Left lung (tissue), 4 donors: ENCODE measurements at regions not wholly inside any gene's neighbourhood (a gene's known extent, or its start where the extent isn't known, plus 50 kb on each side); places are given as distances from the start of the nearest gene placed in this dataset.
"Not testable (repeated sequence)": the region's sequence is repeated elsewhere in the genome, so short reads cannot be mapped to it uniquely, and the experiment has no call there.

ENCODE experiments used
- ATAC-seq: fragments of 200-7000 bp; cut with Tn5 transposase; one replicate; pipeline ENCODE4 v1.9.1; 2020; ENCODE audit warnings: moderate library complexity
- DNase-seq, 4 donors: peaks; one replicate each; pipeline ENCODE4 v3.0.0-alpha.2; 2013 to 2020
- H3K27ac ChIP-seq, 2 donors: fragments of 200-600 bp; sonication (generic) in 1 of 2; one replicate each; pipeline versions ENCODE4 v1.5.0 to v1.8.0; 2020 to 2021
- H3K27me3 ChIP-seq, 2 donors: fragments of 200-600 bp; sonication (generic) in 1 of 2; one replicate each; pipeline versions ENCODE4 v1.5.0 to v1.8.0; 2020 to 2021
- H3K36me3 ChIP-seq, 2 donors: fragments of 200-600 bp; sonication (generic) in 1 of 2; one replicate each; pipeline versions ENCODE4 v1.5.0 to v1.8.0; 2020 to 2021
- H3K4me1 ChIP-seq, 2 donors: fragments of 200-600 bp; one replicate each; pipeline ENCODE4 v1.8.0; 2021
- H3K4me3 ChIP-seq, 2 donors: fragments of 200-600 bp; sonication (generic) in 1 of 2; one replicate each; pipeline versions ENCODE4 v1.5.0 to v1.8.0; 2020 to 2021; ENCODE audit warnings: mild to moderate bottlenecking in 1 of 2
- H3K9me3 ChIP-seq, 2 donors: fragments of 200-600 bp; sonication (generic) in 1 of 2; one replicate each; pipeline versions ENCODE4 v1.5.0 to v1.8.0; 2020 to 2021
- intact Hi-C, 2 donors: fragments of 100-400 bp; cut with DNase I; formaldehyde crosslinking; loops; one replicate each; pipeline versions ENCODE4 v1.11.2 to v1.14.2; 2022
- TF ChIP-seq, protein P1 (sequence below), 2 donors: fragments of 200-600 bp; sonication (generic) in 1 of 2; IDR thresholded peaks; one replicate each; pipeline versions ENCODE4 v1.5.0 to v1.8.0; 2021; ENCODE audit warnings: antibody characterized with exemption in 2 of 2
- donor health status: DM: no; HTN: yes; CAD: no.
- donor health status: DM: no; HTN: no; CAD: no.

GRCh38 chr18:43982582-43982981 lies 698.1 kb upstream of the SETBP1 start:
- intact Hi-C loops, result no loop called here
- TF ChIP-seq, protein P1, sequence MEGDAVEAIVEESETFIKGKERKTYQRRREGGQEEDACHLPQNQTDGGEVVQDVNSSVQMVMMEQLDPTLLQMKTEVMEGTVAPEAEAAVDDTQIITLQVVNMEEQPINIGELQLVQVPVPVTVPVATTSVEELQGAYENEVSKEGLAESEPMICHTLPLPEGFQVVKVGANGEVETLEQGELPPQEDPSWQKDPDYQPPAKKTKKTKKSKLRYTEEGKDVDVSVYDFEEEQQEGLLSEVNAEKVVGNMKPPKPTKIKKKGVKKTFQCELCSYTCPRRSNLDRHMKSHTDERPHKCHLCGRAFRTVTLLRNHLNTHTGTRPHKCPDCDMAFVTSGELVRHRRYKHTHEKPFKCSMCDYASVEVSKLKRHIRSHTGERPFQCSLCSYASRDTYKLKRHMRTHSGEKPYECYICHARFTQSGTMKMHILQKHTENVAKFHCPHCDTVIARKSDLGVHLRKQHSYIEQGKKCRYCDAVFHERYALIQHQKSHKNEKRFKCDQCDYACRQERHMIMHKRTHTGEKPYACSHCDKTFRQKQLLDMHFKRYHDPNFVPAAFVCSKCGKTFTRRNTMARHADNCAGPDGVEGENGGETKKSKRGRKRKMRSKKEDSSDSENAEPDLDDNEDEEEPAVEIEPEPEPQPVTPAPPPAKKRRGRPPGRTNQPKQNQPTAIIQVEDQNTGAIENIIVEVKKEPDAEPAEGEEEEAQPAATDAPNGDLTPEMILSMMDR (IDR thresholded peaks at IDR 0.05), result no peak
- H3K4me1 ChIP-seq, result no peaks in the 10 kb centered on the region
- ATAC-seq (no peak), DNase-seq (no peak)
- H3K27me3 ChIP-seq, result no peaks in the 10 kb centered on the region
- no peak overlapping the region for H3K4me3 ChIP-seq
- H3K36me3 ChIP-seq, result no peaks in the 10 kb centered on the region
- no peak overlapping the region for H3K27ac ChIP-seq
- H3K9me3 ChIP-seq, result peaks cover 0 to 3% of the 10 kb centered on the region in 2 donors

GRCh38 chr18:43987061-43987460 lies 693.6 kb upstream of the SETBP1 start:
- H3K27me3 ChIP-seq, H3K4me3 ChIP-seq, ATAC-seq, intact Hi-C loops, H3K36me3 ChIP-seq, H3K4me1 ChIP-seq, DNase-seq, H3K27ac ChIP-seq: not testable (repeated sequence)
- peaks cover 0 to 18% of the 10 kb centered on the region in 2 donors for H3K9me3 ChIP-seq

GRCh38 chr18:43992741-43993140 lies 687.9 kb upstream of the SETBP1 start:
- Histone ChIP-seq H3K4me1 (no peaks in the 10 kb centered on the region), H3K4me3 (no peak overlapping the region), H3K27ac (no peak overlapping the region), H3K36me3 (no peaks in the 10 kb centered on the region), H3K9me3 (peaks cover 0 to 14% of the 10 kb centered on the region in 2 donors), H3K27me3 (no peaks in the 10 kb centered on the region)
- TF ChIP-seq, protein P1 (IDR thresholded peaks at IDR 0.05), result no peak
- intact Hi-C loops, result no loop called here
- no peak for ATAC-seq
- no peak for DNase-seq

- ATAC-seq, result no peak
- no peak for DNase-seq
- TF ChIP-seq, protein P1 (IDR thresholded peaks at IDR 0.05), result no peak
These were observed 686.3 kb upstream of the SETBP1 start for GRCh38 chr18:43994381-43994780.

GRCh38 chr18:44013871-44014270 lies 666.8 kb upstream of the SETBP1 start:
- intact Hi-C loops, result no loop called here
- Histone ChIP-seq H3K36me3 (no peaks in the 10 kb centered on the region), H3K4me3 (no peak overlapping the region), H3K27ac (no peak overlapping the region), H3K27me3 (no peaks in the 10 kb centered on the region), H3K9me3 (no peaks in the 10 kb centered on the region), H3K4me1 (no peaks in the 10 kb centered on the region)
- TF ChIP-seq, protein P1 (IDR thresholded peaks at IDR 0.05), result no peak
- no peak for DNase-seq
- ATAC-seq, result no peak

More at GRCh38 chr18:43994381-43994780, 686.3 kb upstream of the SETBP1 start:
- Histone ChIP-seq H3K9me3 (peaks cover 0 to 6% of the 10 kb centered on the region in 2 donors), H3K27ac (no peak overlapping the region), H3K4me1 (no peaks in the 10 kb centered on the region), H3K4me3 (no peak overlapping the region), H3K27me3 (no peaks in the 10 kb centered on the region), H3K36me3 (no peaks in the 10 kb centered on the region)
- intact Hi-C loops, result no loop called here

- Histone ChIP-seq H3K27me3 (no peaks in the 10 kb centered on the region), H3K4me3 (no peak overlapping the region), H3K9me3 (peaks cover 0 to 3% of the 10 kb centered on the region in 2 donors), H3K4me1 (no peaks in the 10 kb centered on the region), H3K27ac (no peak overlapping the region), H3K36me3 (no peaks in the 10 kb centered on the region)
- no peak for DNase-seq
- intact Hi-C loops, result no loop called here
- TF ChIP-seq, protein P1 (IDR thresholded peaks at IDR 0.05), result no peak
- no peak for ATAC-seq
These were observed 655.3 kb upstream of the SETBP1 start for GRCh38 chr18:44025421-44025820.
